H1 (cell line): ENCODE measurements at regions not wholly inside any gene's neighbourhood (a gene's known extent, or its start where the extent isn't known, plus 50 kb on each side); places are given as distances from the start of the nearest gene placed in this dataset.

Source experiments
- CTCF ChIA-PET: fragments of 300-600 bp; sonication (Branson Sonifier 250); formaldehyde crosslinking; loops from one replicate; lab custom pipeline; 2021; ENCODE audit not compliant: partially characterized antibody; lab: Charles Lee
- POLR2A ChIA-PET: fragments of 300-600 bp; sonication (Branson Sonifier 250); formaldehyde crosslinking; loops from one replicate; lab custom pipeline; 2021; ENCODE audit warnings: inconsistent platforms; ENCODE audit not compliant: partially characterized antibody; lab: Charles Lee
- DNase-seq, 2 experiments: peaks; one replicate each; pipeline versions ENCODE4 v3.0.0 to v3.0.0-alpha.2; 2010 to 2022; ENCODE audit warnings: low spot score in 2 of 2, low read depth in 1 of 2, mixed read lengths in 1 of 2
- FAIRE-seq: peaks from 2 replicates; lab custom pipeline; 2011; peaks lifted over from hg19 to GRCh38; lab: Jason Lieb, UNC
- H2AFZ ChIP-seq: 2 replicates; pipeline ENCODE4 v1.8.1; 2012; ENCODE audit warnings: low read length, inconsistent platforms
- H2AK5ac ChIP-seq: 2 replicates; pipeline ENCODE4 v1.6.1; 2013; ENCODE audit warnings: low read depth, low read length
- H2BK120ac ChIP-seq: replicated peaks from 2 replicates; pipeline ENCODE3; 2013; ENCODE audit warnings: low read depth, low read length, inconsistent platforms
- H2BK12ac ChIP-seq: 2 replicates; pipeline ENCODE4 v1.6.1; 2013; ENCODE audit warnings: low read depth, low read length
- H2BK15ac ChIP-seq: 2 replicates; pipeline ENCODE4 v1.6.1; 2013; ENCODE audit warnings: low read length
- H2BK20ac ChIP-seq: 2 replicates; pipeline ENCODE4 v1.6.1; 2013; ENCODE audit warnings: low read length
- H2BK5ac ChIP-seq: 2 replicates; pipeline ENCODE4 v1.6.1; 2013; ENCODE audit warnings: low read depth, low read length
- H3K14ac ChIP-seq: 2 replicates; pipeline ENCODE4 v1.6.1; 2013; ENCODE audit warnings: inconsistent platforms; ENCODE audit not compliant: insufficient read length
- H3K18ac ChIP-seq: 2 replicates; pipeline ENCODE4 v1.6.1; 2013; ENCODE audit warnings: low read length; ENCODE audit errors: extremely low read depth
- H3K23ac ChIP-seq: 2 replicates; pipeline ENCODE4 v1.6.1; 2013; ENCODE audit warnings: inconsistent platforms; ENCODE audit not compliant: insufficient read length
- H3K23me2 ChIP-seq: 2 replicates; pipeline ENCODE4 v1.6.1; 2013; ENCODE audit warnings: low read depth, low read length
- H3K27ac ChIP-seq: 2 replicates; pipeline ENCODE4 v1.6.1; 2011; ENCODE audit warnings: low read depth, low read length, inconsistent platforms
- H3K27me3 ChIP-seq, 4 experiments: replicated peaks in 1 of 4; 1 replicate in 1 of 4; 2 replicates in 3 of 4; pipeline versions ENCODE4 v1.6.1 to v1.8.1; 2011 to 2013; ENCODE audit warnings: low read length in 3 of 4, mild to moderate bottlenecking in 3 of 4, inconsistent platforms in 2 of 4, mixed read lengths in 2 of 4, moderate library complexity in 1 of 4; ENCODE audit not compliant: control insufficient read depth in 3 of 4, insufficient read depth in 3 of 4; ENCODE audit errors: extremely low read depth in 1 of 4
- H3K36me3 ChIP-seq, 4 experiments: 2 replicates each; pipeline versions ENCODE4 v1.6.1 to v1.8.1; 2011 to 2013; ENCODE audit warnings: mild to moderate bottlenecking in 4 of 4, low read length in 3 of 4, moderate library complexity in 2 of 4, control low read depth in 1 of 4, inconsistent platforms in 1 of 4; ENCODE audit not compliant: insufficient read depth in 4 of 4, control insufficient read depth in 2 of 4
- H3K4ac ChIP-seq: replicated peaks from 2 replicates; pipeline ENCODE3; 2013; ENCODE audit warnings: low read length, low read depth, mixed read lengths, inconsistent platforms; ENCODE audit not compliant: insufficient read length
- H3K4me1 ChIP-seq, 4 experiments: replicated peaks in 1 of 4; 1 replicate in 1 of 4; 2 replicates in 3 of 4; pipeline versions ENCODE4 v1.6.1 to v1.8.1; 2011 to 2013; ENCODE audit warnings: low read length in 3 of 4, inconsistent platforms in 2 of 4, mixed read lengths in 1 of 4; ENCODE audit not compliant: insufficient read depth in 4 of 4, control insufficient read depth in 3 of 4
- H3K4me2 ChIP-seq, 2 experiments: 2 replicates each; pipeline versions ENCODE4 v1.6.1 to v1.8.1; 2011 to 2013; ENCODE audit warnings: low read depth in 2 of 2, low read length in 2 of 2, control low read depth in 1 of 2, inconsistent platforms in 1 of 2, mild to moderate bottlenecking in 1 of 2; ENCODE audit not compliant: insufficient read depth in 1 of 2
- H3K4me3 ChIP-seq, 4 experiments: fragments of 200-600, 300-600 bp in 1 of 4; sonication (generic), shearing (Covaris generic), sonication (Bioruptor Twin) in 1 of 4; 2 replicates each; pipeline versions ENCODE4 v1.5.1 to v1.8.1; 2011 to 2016; ENCODE audit warnings: low read length in 4 of 4, low read depth in 3 of 4, control low read depth in 2 of 4, inconsistent platforms in 2 of 4, mild to moderate bottlenecking in 2 of 4, mixed read lengths in 1 of 4, moderate library complexity in 1 of 4; ENCODE audit not compliant: insufficient read depth in 2 of 4; ENCODE audit errors: extremely low read depth in 1 of 4
- H3K56ac ChIP-seq: replicated peaks from 2 replicates; pipeline ENCODE3; 2013; ENCODE audit warnings: low read depth, mild to moderate bottlenecking, mixed read lengths, low read length, inconsistent platforms; ENCODE audit not compliant: insufficient read length
- H3K79me1 ChIP-seq: 2 replicates; pipeline ENCODE4 v1.6.1; 2013; ENCODE audit warnings: low read depth, low read length, control low read depth
- H3K79me2 ChIP-seq, 2 experiments: 2 replicates each; pipeline versions ENCODE4 v1.6.1 to v1.8.1; 2012 to 2013; ENCODE audit warnings: low read length in 2 of 2, mild to moderate bottlenecking in 2 of 2, inconsistent platforms in 1 of 2; ENCODE audit not compliant: insufficient read depth in 2 of 2, control insufficient read depth in 1 of 2
- H3K9ac ChIP-seq, 4 experiments: replicated peaks in 1 of 4; 1 replicate in 1 of 4; 2 replicates in 3 of 4; pipeline versions ENCODE4 v1.6.1 to v1.8.1; 2011 to 2013; ENCODE audit warnings: low read depth in 3 of 4, low read length in 3 of 4, control low read depth in 2 of 4, mild to moderate bottlenecking in 2 of 4, moderate library complexity in 2 of 4, inconsistent platforms in 1 of 4; ENCODE audit errors: extremely low read depth in 1 of 4
- H3K9me3 ChIP-seq, 2 experiments: 2 replicates each; pipeline versions ENCODE4 v1.6.1 to v1.8.1; 2012 to 2013; ENCODE audit warnings: mild to moderate bottlenecking in 2 of 2, moderate library complexity in 2 of 2, control low read depth in 1 of 2, inconsistent platforms in 1 of 2, low read depth in 1 of 2, low read length in 1 of 2, mixed read lengths in 1 of 2; ENCODE audit not compliant: insufficient read depth in 2 of 2
- H4K20me1 ChIP-seq, 2 experiments: replicated peaks in 1 of 2; 2 replicates each; pipeline versions ENCODE3 to v1.8.1; 2011 to 2013; ENCODE audit warnings: inconsistent platforms in 2 of 2, low read length in 2 of 2, mild to moderate bottlenecking in 1 of 2; ENCODE audit not compliant: insufficient read depth in 2 of 2, control insufficient read depth in 1 of 2
- H4K5ac ChIP-seq: 2 replicates; pipeline ENCODE4 v1.6.1; 2013; ENCODE audit warnings: low read length, low read depth, mixed read lengths, inconsistent platforms; ENCODE audit not compliant: insufficient read length
- H4K8ac ChIP-seq: 2 replicates; pipeline ENCODE4 v1.8.0; 2013; ENCODE audit warnings: mild to moderate bottlenecking, moderate library complexity, low read length, inconsistent platforms; ENCODE audit not compliant: insufficient read depth; ENCODE audit errors: extremely low read depth
- H4K91ac ChIP-seq: replicated peaks from 2 replicates; pipeline ENCODE3; 2013; ENCODE audit warnings: low read length, mixed read lengths, inconsistent platforms; ENCODE audit not compliant: insufficient read length
- KDM1A ChIP-seq: fragments of 200-600, 300-600 bp; sonication (generic); IDR thresholded peaks from 2 replicates; pipeline ENCODE4 v1.7.1; 2016; ENCODE audit warnings: mild to moderate bottlenecking, low read length, borderline replicate concordance
- NRF1 ChIP-seq: IDR thresholded peaks from 2 replicates; pipeline ENCODE4 v1.6.1; 2011; ENCODE audit warnings: mild to moderate bottlenecking, low read depth, low read length, improper control_type of control experiment
- RNF2 ChIP-seq: fragments of 200-900, 300-1000 bp; sonication (generic); IDR thresholded peaks from 2 replicates; pipeline ENCODE4 v1.7.1; 2016; ENCODE audit warnings: borderline replicate concordance, low read depth, mild to moderate bottlenecking, antibody characterized with exemption, low read length; ENCODE audit not compliant: poor library complexity, severe bottlenecking; ENCODE audit errors: missing control alignments
- SUZ12 ChIP-seq: fragments of 200-600 bp; sonication (generic); IDR thresholded peaks from 2 replicates; pipeline ENCODE4 v1.6.1; 2012; ENCODE audit warnings: mild to moderate bottlenecking, inconsistent platforms, low read length, moderate library complexity, mixed read lengths
- TBP ChIP-seq: IDR thresholded peaks from 2 replicates; pipeline ENCODE4 v1.6.1; 2011; ENCODE audit warnings: low read depth, low read length, improper control_type of control experiment
- WGBS, 2 experiments: shearing (Covaris generic) in 1 of 2; methylation state at CpG; one replicate each; pipeline versions ENCODE4 v1.1.6 to v1.1.7; 2013 to 2015; ENCODE audit warnings: low lambda C conversion rate in 2 of 2, mixed read lengths in 2 of 2, inconsistent platforms in 1 of 2, low coverage in 1 of 2, missing lambda C conversion rate in 1 of 2; ENCODE audit not compliant: insufficient replicate concordance in 2 of 2, insufficient coverage in 1 of 2, insufficient read length in 1 of 2; ENCODE audit errors: extremely low coverage in 1 of 2, missing lambda C conversion rate in 1 of 2; 5-methylcytosine and 5-hydroxymethylcytosine counted together

DNA sequence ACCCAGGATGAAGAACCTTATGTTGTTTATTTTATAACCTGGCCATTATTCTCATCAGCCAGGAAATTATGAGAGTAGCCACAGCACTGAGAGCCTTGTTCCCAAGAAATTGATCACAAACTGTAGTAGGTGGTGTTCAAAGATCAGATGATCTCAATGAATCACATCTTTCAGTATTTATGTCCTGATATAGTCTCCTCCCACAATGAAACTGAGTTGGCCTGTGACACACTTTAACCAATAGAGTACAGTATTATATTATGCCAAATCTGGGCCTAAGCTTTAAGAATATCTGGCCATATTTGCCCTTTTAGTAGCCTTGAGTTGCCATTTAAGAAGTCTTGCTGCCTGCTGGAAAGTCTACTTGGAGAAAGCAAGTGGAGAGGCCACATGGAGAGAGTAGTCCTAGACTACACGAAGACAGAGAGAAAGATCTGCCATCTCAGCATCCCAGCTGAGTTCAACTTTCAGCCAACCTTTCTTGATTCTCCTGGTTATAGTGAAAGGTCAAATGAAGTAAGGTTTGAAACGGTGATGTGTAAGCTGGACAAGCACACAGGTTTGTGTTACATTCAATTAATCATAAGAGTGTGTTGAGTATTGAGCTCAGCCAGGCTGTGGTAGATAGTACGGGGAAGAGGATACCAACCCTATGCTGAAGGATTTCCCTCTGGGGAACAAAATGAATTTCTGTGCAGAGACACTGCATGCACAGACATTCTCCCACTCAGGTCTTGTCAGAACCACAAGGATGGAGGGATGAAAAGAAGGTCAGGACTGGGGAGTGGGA is 561.8 kb downstream of the SOX6 start:
- H3K18ac ChIP-seq = no peak overlapping the region
- H3K9me3 ChIP-seq = peaks cover 0 to 7% of the 10 kb centered on the region in 2 experiments; a peak in 1 of 4 replicates
- FAIRE-seq = no peak
- no peak overlapping the region for H2BK5ac ChIP-seq
- CTCF ChIA-PET = interaction anchor here (1.0 kb wide), 1 partner anchor 59 kb away, joined by 3 read pairs; no protein-coding TSS in a partner anchor
- H3K23ac ChIP-seq = no peak overlapping the region
- H2BK12ac ChIP-seq = no peak overlapping the region
- no peak overlapping the region for H3K14ac ChIP-seq
- no peak overlapping the region for H3K9ac ChIP-seq
- no peaks in the 10 kb centered on the region for H3K36me3 ChIP-seq
- no peaks in the 10 kb centered on the region for H4K20me1 ChIP-seq
- no peak overlapping the region for H2AFZ ChIP-seq
- POLR2A ChIA-PET = no interaction called here
- no peak overlapping the region for H2BK20ac ChIP-seq
- no peaks in the 10 kb centered on the region for H3K23me2 ChIP-seq
- H2BK120ac ChIP-seq = no peak overlapping the region
- H3K56ac ChIP-seq = no peak overlapping the region
- WGBS, 2 experiments = 91% methylated on average over 3 of the region's 3 CpGs; no CpG with 5 or more reads in 1 of the 2 experiments
- no peak overlapping the region for H4K91ac ChIP-seq
- H4K5ac ChIP-seq = no peak overlapping the region
- no peak overlapping the region for H3K27ac ChIP-seq
- TF ChIP-seq SUZ12 (no peak), NRF1 (no peak), TBP (no peak), KDM1A (no peak), RNF2 (no peak)
- TF ChIP-seq, all 59 proteins: peak for 0
- Histone ChIP-seq H3K4me2 (no peak overlapping the region), H2BK15ac (no peak overlapping the region), H3K27me3 (peaks cover 0 to 1% (median 0%) of the 10 kb centered on the region in 4 experiments; a peak in 1 of 7 replicates), H4K8ac (no peak overlapping the region), H3K4ac (no peak overlapping the region), H3K4me3 (no peak overlapping the region), H2AK5ac (no peak overlapping the region), H3K79me1 (no peaks in the 10 kb centered on the region), H3K79me2 (no peaks in the 10 kb centered on the region), H3K4me1 (no peaks in the 10 kb centered on the region)
- no peak for DNase-seq
